ENCODE measurements at regions not wholly inside any gene's neighbourhood (a gene's known extent, or its start where the extent isn't known, plus 50 kb on each side); places are given as distances from the start of the nearest gene placed in this dataset.
"Not testable (repeated sequence)": the region's sequence is repeated elsewhere in the genome, so short reads cannot be mapped to it uniquely, and the experiment has no call there.

DNA sequence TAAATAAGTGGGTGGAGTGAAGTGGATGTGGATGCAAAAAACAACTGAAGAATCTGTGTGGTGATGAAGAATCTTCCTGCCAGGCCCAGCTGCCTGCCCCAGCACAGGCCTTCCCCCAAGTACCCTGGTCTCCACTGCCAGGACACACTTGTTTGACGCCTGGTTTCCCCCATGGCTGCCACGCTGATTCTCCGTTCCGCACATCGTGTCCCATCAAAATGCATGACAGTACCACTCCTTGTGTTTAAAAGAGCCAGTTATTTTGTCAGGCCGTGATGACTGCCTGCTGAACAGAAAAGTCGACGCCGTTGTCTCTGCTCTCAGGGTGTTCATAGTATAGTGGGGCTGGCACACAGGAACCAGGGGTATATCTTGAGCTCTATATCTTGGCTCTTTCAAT, 50.3 kb upstream of the KYNU start:
- H3K36me3 Mint-ChIP-seq, result no peaks in the 10 kb centered on the region
- no peaks in the 10 kb centered on the region for H3K27me3 Mint-ChIP-seq
- no peak overlapping the region for H3K4me3 Mint-ChIP-seq
- DNase-seq (ENCODE audit: low spot score), result no peak
- no peaks in the 10 kb centered on the region for H3K9me3 Mint-ChIP-seq
- no peak overlapping the region for H3K27ac Mint-ChIP-seq
- H3K4me1 Mint-ChIP-seq (ENCODE audit: low read depth in 2 of 2), result no peaks in the 10 kb centered on the region
- no peak for ATAC-seq

DNA sequence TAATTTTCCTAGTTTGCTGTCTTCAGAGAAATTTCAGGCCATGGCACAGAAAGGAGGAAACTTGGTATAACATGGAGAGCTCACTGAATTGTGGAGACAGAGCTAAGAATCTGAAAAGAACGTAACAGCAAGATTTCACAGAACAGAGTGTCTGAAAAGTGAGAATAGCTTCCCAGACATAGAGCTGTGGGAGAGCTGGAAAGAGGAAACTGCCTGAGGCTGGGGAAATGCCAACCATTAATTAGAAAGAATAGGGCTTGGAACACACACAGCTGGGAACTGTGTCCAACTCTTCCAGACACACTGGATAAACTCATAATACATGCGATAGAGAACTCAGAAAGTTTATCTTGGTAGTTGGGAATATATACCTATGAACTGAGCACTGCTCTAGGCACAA, 51.6 kb upstream of the KYNU start:
- no peak for DNase-seq (ENCODE audit: low spot score)
- Mint-ChIP-seq H3K36me3 (no peaks in the 10 kb centered on the region), H3K27ac (no peak overlapping the region), H3K4me1 (ENCODE audit: low read depth in 2 of 2) (no peaks in the 10 kb centered on the region), H3K27me3 (no peaks in the 10 kb centered on the region), H3K9me3 (no peaks in the 10 kb centered on the region), H3K4me3 (no peak overlapping the region)
- no peak for ATAC-seq

DNA sequence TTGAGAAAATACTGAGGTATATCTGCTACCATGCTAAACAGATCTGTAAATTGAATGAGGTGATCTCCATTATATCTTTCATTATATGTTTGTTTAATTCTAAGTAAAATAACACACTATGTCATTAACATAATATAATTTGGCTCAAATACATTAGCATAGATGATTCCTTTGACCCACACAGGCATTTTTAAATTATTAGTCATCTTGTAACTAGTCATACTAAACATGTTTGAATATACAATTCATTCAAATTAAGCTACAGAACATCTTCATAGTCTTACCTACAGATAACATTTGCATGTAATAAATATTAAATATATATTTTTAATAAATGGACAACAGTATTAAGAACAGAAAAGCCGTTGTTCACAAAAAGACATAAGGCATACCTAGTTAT, 52.7 kb upstream of the KYNU start:
- no peak for ATAC-seq
- no peaks in the 10 kb centered on the region for H3K9me3 Mint-ChIP-seq
- no peaks in the 10 kb centered on the region for H3K36me3 Mint-ChIP-seq
- no peaks in the 10 kb centered on the region for H3K4me1 Mint-ChIP-seq (ENCODE audit: low read depth in 2 of 2)
- no peak overlapping the region for H3K27ac Mint-ChIP-seq
- no peak overlapping the region for H3K4me3 Mint-ChIP-seq
- no peaks in the 10 kb centered on the region for H3K27me3 Mint-ChIP-seq
- DNase-seq (ENCODE audit: low spot score), result no peak

DNA sequence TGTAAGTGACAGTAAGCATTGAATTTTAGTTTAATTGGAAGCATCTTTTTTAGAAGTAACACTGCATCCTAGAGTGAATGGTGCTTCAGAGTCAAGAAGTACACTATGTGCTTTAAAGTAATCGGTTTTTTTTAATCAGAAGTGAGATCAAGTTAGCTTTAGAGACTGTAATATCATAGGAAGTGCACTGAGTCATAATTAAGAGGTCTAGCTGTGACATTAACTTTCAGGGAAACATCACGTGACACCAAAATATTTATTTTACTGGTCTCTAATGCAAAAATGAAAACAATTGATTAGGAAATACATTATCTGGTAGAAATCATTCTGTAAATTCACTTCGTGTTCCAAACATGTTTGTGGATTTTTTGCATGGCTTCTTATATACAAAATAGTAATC, 55.3 kb upstream of the KYNU start:
- Mint-ChIP-seq H3K4me3 (no peak overlapping the region), H3K27me3 (no peaks in the 10 kb centered on the region), H3K9me3 (no peaks in the 10 kb centered on the region), H3K27ac (no peak overlapping the region), H3K36me3 (no peaks in the 10 kb centered on the region), H3K4me1 (ENCODE audit: low read depth in 2 of 2) (no peaks in the 10 kb centered on the region)
- ATAC-seq (no peak), DNase-seq (ENCODE audit: low spot score) (no peak)

DNA sequence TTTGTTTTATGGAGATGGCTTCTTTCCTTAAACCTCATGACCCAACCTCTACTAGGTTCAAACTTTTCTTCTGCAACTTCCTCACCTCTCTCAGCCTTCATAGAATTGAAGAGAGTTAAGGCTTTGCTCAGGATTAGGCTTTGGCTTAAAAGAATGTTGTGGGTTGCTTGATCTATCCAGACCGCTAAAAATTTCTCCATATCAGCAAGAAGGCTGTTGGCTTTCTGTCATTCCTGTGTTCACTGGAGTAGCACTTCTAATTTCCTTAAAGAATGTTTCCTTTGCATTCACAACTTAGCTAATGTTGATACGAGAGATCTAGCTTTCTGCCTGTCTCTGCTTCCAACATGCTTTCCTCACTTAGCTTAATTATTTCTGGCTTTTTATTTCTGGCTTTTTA, 58.1 kb upstream of the KYNU start:
- Mint-ChIP-seq H3K9me3 (no peaks in the 10 kb centered on the region), H3K27ac (no peak overlapping the region), H3K4me3 (no peak overlapping the region), H3K27me3 (no peaks in the 10 kb centered on the region), H3K36me3 (no peaks in the 10 kb centered on the region), H3K4me1 (ENCODE audit: low read depth in 2 of 2) (no peaks in the 10 kb centered on the region)
- DNase-seq (ENCODE audit: low spot score) (no peak), ATAC-seq (no peak)

DNA sequence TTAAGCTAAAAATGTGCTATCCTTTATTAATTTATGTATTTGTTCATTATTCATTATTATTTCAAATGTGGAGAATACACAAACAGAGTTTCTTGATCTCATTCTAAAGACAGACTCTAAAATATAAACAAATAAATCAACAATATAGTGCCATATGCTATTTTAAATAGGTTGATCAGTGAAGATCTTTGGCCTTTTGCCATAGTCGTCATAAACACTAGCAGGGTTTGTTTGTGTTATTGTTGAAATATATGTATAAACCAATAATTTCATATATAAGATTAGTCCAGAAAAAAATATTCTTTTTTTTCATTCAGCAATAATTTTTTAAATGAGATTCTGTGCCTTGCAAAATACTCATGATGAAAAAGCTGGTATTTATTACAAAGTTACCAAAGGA, 62.1 kb upstream of the KYNU start:
- H3K27me3 Mint-ChIP-seq, result no peaks in the 10 kb centered on the region
- DNase-seq (ENCODE audit: low spot score) (no peak), ATAC-seq (no peak)
- H3K36me3 Mint-ChIP-seq, result no peaks in the 10 kb centered on the region
- no peak overlapping the region for H3K4me3 Mint-ChIP-seq
- no peak overlapping the region for H3K27ac Mint-ChIP-seq
- no peaks in the 10 kb centered on the region for H3K9me3 Mint-ChIP-seq
- no peaks in the 10 kb centered on the region for H3K4me1 Mint-ChIP-seq (ENCODE audit: low read depth in 2 of 2)

DNA sequence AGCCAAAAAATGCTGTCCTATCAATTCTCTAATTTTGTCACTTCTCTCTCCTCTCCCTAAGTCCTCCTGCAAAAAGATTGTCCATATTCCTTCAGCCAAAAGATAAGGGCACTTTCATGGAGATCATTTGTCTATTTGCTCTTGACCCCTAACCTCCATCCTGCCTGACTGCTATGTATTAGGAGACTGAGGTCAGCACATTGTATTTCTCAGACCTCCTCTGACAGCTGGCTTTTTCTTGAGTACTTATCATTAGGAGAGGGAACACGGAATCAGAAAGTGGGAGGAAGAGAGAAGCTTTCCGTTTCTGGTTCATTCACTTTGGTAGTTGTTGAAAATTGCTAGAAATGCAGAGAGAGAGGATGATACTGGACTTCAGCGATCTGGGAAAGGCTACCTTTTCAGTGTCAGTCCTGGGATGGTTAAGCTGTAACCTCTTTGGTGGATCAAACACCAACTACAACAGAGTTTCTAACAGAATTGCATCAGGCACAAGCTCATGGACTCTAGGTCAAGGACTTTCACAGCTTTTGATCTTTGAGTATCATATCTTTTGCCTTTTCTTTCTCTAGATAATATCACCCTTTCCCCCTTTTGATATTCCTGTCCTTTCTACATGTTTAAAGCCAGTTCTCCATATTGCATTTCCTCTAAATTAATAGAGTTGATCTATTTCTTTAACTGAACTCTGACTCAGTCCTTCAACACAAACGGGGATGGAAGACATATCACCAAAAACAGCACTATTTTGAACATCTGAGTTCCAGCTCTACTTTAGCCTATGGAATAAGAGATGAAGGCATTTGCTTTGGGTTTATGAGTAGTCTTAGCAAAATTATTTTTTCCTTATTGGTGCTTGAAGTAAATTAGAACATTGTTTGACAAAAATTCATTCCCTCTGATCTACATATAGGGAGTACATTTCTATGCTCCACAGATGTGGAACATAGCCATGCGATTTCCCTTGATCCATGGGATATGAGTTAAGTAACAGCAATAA, 63.3 kb upstream of the KYNU start:
- Mint-ChIP-seq H3K4me3 (no peak overlapping the region), H3K9me3 (no peaks in the 10 kb centered on the region), H3K27ac (no peak overlapping the region), H3K36me3 (no peaks in the 10 kb centered on the region), H3K4me1 (ENCODE audit: low read depth in 2 of 2) (no peaks in the 10 kb centered on the region), H3K27me3 (no peaks in the 10 kb centered on the region)
- DNase-seq (ENCODE audit: low spot score) (no peak), ATAC-seq (no peak)

DNA sequence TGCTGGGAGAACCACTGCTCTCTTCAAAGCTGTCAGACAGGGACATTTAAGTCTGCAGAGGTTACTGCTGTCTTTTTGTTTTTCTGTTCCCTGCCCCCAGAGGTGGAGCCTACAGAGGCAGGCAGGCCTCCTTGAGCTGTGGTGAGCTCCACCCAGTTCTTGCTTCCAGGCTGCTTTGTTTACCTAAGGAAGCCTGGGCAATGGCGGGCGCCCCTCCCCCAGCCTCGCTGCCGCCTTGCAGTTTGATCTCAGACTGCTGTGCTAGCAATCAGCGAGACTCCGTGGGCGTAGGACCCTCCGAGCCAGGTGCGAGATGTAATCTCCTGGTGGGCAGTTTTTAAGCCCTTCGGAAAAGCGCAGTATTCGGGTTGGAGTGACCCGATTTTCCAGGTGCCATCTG, 65.8 kb upstream of the KYNU start:
- not testable (repeated sequence) for H3K9me3 Mint-ChIP-seq, ATAC-seq

DNA sequence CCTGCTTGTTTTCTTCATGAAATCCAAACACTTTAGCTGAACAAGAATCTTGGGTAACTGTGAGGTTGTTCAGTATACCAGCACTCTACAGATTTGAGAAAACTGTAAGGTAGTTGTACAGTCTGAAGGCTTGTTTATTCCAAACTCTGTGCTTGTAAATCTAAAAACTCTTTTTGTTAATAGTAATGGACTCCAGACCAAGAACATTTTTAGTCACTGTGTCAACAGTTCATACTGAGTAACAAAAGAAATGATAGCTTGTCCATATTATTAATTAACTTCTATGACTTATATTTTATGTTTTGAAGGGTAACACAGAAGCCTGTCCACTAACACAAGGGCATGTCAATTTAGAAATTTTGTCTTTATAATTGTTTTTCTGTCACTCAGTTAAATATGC, 72.2 kb upstream of the KYNU start:
- Mint-ChIP-seq H3K4me1 (ENCODE audit: low read depth in 2 of 2) (no peaks in the 10 kb centered on the region), H3K9me3 (no peaks in the 10 kb centered on the region), H3K27me3 (no peaks in the 10 kb centered on the region), H3K27ac (no peak overlapping the region), H3K36me3 (no peaks in the 10 kb centered on the region), H3K4me3 (no peak overlapping the region)
- ATAC-seq, result no peak
- DNase-seq (ENCODE audit: low spot score), result no peak

More for the DNA sequence above, 65.8 kb upstream of the KYNU start:
- H3K4me1 Mint-ChIP-seq (ENCODE audit: low read depth in 2 of 2); H3K4me3 Mint-ChIP-seq; H3K27ac Mint-ChIP-seq; H3K27me3 Mint-ChIP-seq; DNase-seq (ENCODE audit: low spot score); H3K36me3 Mint-ChIP-seq: not testable (repeated sequence)

DNA sequence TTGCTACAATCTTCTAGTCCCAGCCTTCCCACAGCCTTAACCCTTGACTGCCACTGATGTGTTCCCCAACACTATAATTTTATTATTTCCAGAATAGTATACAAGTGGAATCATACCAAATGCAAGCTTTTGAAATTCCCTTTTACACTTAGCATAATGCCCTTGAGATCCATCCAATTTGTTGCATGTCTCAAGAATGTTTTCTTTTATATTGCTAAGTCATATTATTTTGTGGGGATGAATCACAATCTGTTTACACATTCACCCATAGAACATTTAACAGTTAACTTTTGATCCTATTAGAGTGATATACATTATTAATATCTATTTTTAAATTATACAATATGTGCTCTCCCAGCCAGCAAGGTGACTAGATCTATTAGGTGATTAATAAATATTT, 74.3 kb upstream of the KYNU start:
- H3K4me1 Mint-ChIP-seq (ENCODE audit: low read depth in 2 of 2), result no peaks in the 10 kb centered on the region
- no peaks in the 10 kb centered on the region for H3K9me3 Mint-ChIP-seq
- no peaks in the 10 kb centered on the region for H3K27me3 Mint-ChIP-seq
- H3K4me3 Mint-ChIP-seq, result no peak overlapping the region
- ATAC-seq (no peak), DNase-seq (ENCODE audit: low spot score) (no peak)
- H3K27ac Mint-ChIP-seq, result no peak overlapping the region
- H3K36me3 Mint-ChIP-seq, result no peaks in the 10 kb centered on the region

DNA sequence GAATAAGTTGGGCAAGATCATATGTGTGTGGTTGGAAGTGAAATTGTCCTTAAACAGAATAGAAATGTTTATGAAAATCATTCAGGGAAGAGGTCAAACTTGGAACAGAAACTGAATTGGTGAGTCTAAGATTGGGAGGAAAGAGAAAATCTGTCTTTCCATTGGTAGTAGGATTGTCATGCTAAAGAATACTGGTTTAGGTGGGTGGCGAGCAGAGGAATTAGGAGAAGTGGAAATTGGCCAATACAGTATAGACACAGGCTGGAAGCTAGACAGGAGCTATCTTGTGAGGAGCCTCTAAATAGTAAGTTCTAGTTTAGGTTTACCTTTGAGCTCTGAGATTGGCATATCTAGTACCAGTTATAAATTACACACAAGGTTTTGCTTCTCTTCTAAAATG, 80.9 kb upstream of the KYNU start:
- H3K4me1 Mint-ChIP-seq (ENCODE audit: low read depth in 2 of 2), result no peaks in the 10 kb centered on the region
- H3K9me3 Mint-ChIP-seq, result no peaks in the 10 kb centered on the region

DNA sequence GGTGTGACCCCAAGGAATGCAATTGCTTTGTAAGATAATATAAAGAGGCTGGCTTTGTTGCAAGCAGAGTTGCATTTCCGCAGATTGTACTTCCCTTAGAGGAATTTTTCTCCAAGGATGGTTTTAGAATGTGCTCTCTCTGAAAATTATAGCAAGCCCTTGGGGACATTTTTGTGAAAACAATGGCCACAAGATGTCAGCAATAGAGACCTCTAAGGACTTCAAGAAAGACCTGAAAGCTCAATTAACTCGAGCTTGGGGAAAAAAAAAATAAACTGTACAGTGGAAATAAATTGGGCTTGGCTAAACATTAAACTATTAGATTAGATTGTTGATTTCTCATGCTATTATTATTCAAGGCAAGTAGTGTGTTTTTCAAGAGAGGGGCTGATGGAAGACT, 81.3 kb upstream of the KYNU start:
- DNase-seq (ENCODE audit: low spot score), result no peak
- Mint-ChIP-seq H3K27ac (no peak overlapping the region), H3K4me1 (ENCODE audit: low read depth in 2 of 2) (no peaks in the 10 kb centered on the region), H3K27me3 (no peaks in the 10 kb centered on the region), H3K4me3 (no peak overlapping the region), H3K36me3 (no peaks in the 10 kb centered on the region), H3K9me3 (no peaks in the 10 kb centered on the region)
- no peak for ATAC-seq

More for the DNA sequence above, 80.9 kb upstream of the KYNU start:
- no peaks in the 10 kb centered on the region for H3K27me3 Mint-ChIP-seq
- no peaks in the 10 kb centered on the region for H3K36me3 Mint-ChIP-seq
- no peak for DNase-seq (ENCODE audit: low spot score)
- ATAC-seq, result no peak
- no peak overlapping the region for H3K4me3 Mint-ChIP-seq
- no peak overlapping the region for H3K27ac Mint-ChIP-seq

DNA sequence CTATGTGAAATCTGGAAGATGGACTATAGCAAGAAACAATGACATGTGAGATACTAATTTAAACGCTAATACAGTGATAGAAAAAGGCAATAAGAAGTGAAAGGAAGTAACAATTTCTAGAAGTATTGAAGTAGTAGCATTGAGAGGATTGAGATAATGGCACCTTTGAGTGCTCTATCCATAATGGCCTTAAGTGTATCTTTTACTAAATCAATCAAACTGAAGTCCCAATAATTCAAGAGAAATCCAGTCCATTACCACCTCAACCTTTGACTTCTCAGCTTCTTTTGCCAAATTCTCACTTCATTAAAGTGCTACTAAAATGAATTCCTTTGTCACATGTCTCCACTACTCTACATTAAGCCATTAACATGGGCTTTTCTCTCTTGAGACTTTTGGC, 82.6 kb upstream of the KYNU start:
- Mint-ChIP-seq H3K4me1 (ENCODE audit: low read depth in 2 of 2) (no peaks in the 10 kb centered on the region), H3K4me3 (no peak overlapping the region), H3K27ac (no peak overlapping the region), H3K9me3 (peaks cover 3% of the 10 kb centered on the region), H3K36me3 (no peaks in the 10 kb centered on the region), H3K27me3 (no peaks in the 10 kb centered on the region)
- DNase-seq (ENCODE audit: low spot score), result no peak
- no peak for ATAC-seq

DNA sequence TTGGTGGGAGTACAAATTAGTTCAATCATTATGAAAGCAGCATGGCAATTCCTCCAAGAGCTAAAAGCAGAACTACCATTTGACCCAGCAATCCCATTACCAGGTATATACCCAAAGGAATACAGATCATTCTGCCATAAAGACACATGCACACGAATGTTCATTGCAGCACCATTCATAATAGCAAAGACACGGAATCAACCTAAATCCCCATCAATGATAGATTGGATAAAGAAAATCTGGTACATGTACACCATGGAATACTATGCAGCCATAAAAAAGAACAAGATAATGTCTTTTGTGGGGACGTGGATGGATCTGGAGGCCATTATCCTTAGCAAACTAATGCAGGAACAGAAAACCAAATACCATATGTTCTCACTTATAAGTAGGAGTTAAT, 85.1 kb upstream of the KYNU start:
- not testable (repeated sequence) for H3K27ac Mint-ChIP-seq; ATAC-seq; H3K36me3 Mint-ChIP-seq; H3K27me3 Mint-ChIP-seq; H3K4me1 Mint-ChIP-seq (ENCODE audit: low read depth in 2 of 2); H3K4me3 Mint-ChIP-seq; DNase-seq (ENCODE audit: low spot score)
- peaks cover 13% of the 10 kb centered on the region for H3K9me3 Mint-ChIP-seq

DNA sequence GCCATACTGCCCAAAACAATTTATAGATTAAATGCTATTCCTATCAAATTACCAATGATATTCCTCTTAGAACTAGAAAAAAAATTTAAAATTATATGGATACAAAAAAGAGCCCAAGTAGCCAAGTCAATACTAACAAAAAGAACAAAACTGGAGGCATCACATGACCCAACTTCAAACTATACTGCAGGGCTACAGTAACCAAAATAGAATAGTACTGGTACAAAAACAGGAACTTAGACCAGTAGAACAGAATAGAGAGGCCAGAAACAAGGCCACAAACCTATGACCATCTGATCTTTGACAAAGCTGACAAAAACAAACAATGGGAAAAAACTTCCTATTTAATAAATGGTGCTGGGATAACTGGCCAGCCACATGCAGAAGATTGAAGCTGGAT, 86.1 kb upstream of the KYNU start:
- H3K4me1 Mint-ChIP-seq (ENCODE audit: low read depth in 2 of 2), result no peaks in the 10 kb centered on the region
- DNase-seq (ENCODE audit: low spot score) (no peak), ATAC-seq (no peak)
- no peak overlapping the region for H3K4me3 Mint-ChIP-seq
- no peaks in the 10 kb centered on the region for H3K27me3 Mint-ChIP-seq
- H3K36me3 Mint-ChIP-seq, result no peaks in the 10 kb centered on the region
- H3K9me3 Mint-ChIP-seq, result peaks cover 13% of the 10 kb centered on the region
- H3K27ac Mint-ChIP-seq, result no peak overlapping the region
